Coronary artery (tissue), 2 donors: ENCODE measurements at regions not wholly inside any gene's neighbourhood (a gene's known extent, or its start where the extent isn't known, plus 50 kb on each side); places are given as distances from the start of the nearest gene placed in this dataset.

ENCODE experiments used
- DNase-seq: peaks from one replicate; pipeline ENCODE4 v3.0.0-alpha.2; 2017; ENCODE audit warnings: low spot score
- H3K27ac ChIP-seq, 2 donors: fragments of 200-600 bp; sonication (generic); one replicate each; pipeline ENCODE4 v1.5.1; 2016 to 2019
- H3K4me3 ChIP-seq: fragments of 200-600 bp; sonication (generic); 2 replicates; pipeline ENCODE4 v1.5.1; 2016; ENCODE audit warnings: mild to moderate bottlenecking, moderate library complexity
- TF ChIP-seq, protein P1 (sequence below): fragments of 200-600 bp; sonication (generic); IDR thresholded peaks from one replicate; pipeline ENCODE4 v1.5.1; 2019; ENCODE audit warnings: antibody characterized with exemption

- Histone ChIP-seq H3K27ac (no peak overlapping the region), H3K4me3 (no peak overlapping the region)
- DNase-seq, result no peak
- TF ChIP-seq, protein P1, sequence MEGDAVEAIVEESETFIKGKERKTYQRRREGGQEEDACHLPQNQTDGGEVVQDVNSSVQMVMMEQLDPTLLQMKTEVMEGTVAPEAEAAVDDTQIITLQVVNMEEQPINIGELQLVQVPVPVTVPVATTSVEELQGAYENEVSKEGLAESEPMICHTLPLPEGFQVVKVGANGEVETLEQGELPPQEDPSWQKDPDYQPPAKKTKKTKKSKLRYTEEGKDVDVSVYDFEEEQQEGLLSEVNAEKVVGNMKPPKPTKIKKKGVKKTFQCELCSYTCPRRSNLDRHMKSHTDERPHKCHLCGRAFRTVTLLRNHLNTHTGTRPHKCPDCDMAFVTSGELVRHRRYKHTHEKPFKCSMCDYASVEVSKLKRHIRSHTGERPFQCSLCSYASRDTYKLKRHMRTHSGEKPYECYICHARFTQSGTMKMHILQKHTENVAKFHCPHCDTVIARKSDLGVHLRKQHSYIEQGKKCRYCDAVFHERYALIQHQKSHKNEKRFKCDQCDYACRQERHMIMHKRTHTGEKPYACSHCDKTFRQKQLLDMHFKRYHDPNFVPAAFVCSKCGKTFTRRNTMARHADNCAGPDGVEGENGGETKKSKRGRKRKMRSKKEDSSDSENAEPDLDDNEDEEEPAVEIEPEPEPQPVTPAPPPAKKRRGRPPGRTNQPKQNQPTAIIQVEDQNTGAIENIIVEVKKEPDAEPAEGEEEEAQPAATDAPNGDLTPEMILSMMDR, result no peak
Observed at GRCh38 chr1:80987106-80987505, 813.6 kb upstream of the ADGRL2 start.

DNA sequence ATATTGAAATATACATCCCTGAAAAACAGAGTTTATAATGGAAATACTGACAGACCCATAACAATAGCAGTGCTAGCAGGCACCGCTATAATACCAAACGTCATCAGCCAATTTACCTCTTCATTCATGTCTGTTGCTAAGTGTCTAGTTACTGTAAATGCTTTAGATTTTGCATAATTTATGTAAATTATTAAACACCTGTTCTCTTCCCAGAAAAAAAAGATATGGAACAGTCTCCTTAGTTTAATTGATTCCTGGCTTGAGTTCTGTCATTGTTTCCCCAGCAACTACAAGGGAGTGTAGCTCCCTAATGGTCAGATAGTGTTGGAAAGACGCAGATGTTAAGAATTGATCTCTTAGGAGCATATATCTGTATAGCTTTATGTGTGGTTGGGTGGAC, 817.9 kb upstream of the ADGRL2 start:
- DNase-seq, result no peak
- TF ChIP-seq, protein P1, result no peak
- Histone ChIP-seq H3K4me3 (no peak overlapping the region), H3K27ac (no peak overlapping the region)

DNA sequence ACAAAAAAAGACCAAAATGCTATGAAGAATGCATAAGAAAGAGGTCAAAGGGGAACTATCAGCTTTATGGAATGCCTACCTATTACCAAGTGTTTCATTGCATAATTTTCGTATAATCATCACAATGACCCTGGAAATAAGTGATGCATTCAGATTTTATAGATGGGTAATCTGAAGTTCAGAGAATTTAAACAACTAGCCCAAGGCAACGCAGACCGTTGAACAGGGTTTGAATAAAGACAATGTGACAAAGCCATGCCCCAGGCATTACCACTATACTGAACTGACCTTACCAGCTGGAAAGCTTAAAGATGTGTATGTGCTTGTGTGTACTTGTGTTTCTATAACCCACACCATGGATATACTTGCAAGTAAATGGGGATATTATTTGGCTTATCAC, 827.6 kb upstream of the ADGRL2 start:
- no peak overlapping the region for H3K4me3 ChIP-seq
- no peak for DNase-seq
- TF ChIP-seq, protein P1, result no peak
- H3K27ac ChIP-seq, result no peak overlapping the region

DNA sequence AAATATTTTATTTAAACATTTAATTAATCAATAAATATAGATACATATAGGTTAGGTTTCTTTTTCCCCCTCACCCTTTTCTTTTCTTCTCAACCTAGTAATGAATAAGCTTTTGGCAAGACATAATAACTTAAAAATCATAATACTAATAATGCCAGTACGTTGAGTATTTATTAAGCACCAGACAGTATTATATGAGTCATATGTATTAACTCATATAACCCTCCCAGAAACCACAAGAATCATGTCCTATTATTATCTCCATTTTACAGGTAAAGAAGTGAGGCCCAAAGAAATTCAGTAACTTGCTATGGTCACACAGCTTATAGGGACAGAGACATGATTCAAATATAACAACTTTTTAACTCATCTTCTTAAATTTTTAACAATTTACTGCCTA, 834.5 kb upstream of the ADGRL2 start:
- TF ChIP-seq, protein P1, result no peak
- Histone ChIP-seq H3K27ac (no peak overlapping the region), H3K4me3 (no peak overlapping the region)
- no peak for DNase-seq

GRCh38 chr1:80962564-80962963, 838.2 kb upstream of the ADGRL2 start:
- TF ChIP-seq, protein P1, result no peak
- Histone ChIP-seq H3K27ac (no peak overlapping the region), H3K4me3 (no peak overlapping the region)
- no peak for DNase-seq

- TF ChIP-seq, protein P1, result no peak
- no peak for DNase-seq
- no peak overlapping the region for H3K4me3 ChIP-seq
- H3K27ac ChIP-seq, result no peak overlapping the region
Observed at GRCh38 chr1:80961464-80962190, 839.1 kb upstream of the ADGRL2 start.

DNA sequence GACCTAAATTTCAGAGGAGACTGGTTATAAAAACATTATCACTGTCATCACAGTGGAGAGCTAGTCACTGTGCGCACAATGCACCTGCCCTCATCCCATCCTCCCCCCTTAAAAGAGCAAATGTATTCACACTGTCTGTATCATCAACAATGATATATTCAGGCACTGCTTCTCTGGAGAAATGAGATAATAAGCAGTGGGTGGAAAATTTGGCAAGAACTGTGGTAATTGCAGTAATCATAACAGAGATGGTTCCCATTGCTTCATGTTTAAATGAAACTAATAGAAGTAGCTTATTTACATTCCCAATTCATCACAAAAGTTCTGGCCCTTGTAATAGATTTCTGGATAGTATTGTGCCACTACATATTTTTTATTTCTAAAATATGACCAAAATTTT, 867.4 kb upstream of the ADGRL2 start:
- Histone ChIP-seq H3K27ac (no peak overlapping the region), H3K4me3 (no peak overlapping the region)
- TF ChIP-seq, protein P1, result no peak
- no peak for DNase-seq
